Common myeloid progenitor, CD34-positive (primary cell): ENCODE measurements at regions not wholly inside any gene's neighbourhood (a gene's known extent, or its start where the extent isn't known, plus 50 kb on each side); places are given as distances from the start of the nearest gene placed in this dataset.
A peak's percentile ranks its signal among the peaks of the same experiment; 100 is the strongest.
"Not testable (repeated sequence)": the region's sequence is repeated elsewhere in the genome, so short reads cannot be mapped to it uniquely, and the experiment has no call there.

ENCODE experiments used
- CTCF ChIA-PET: fragments of 350-600 bp; sonication (Branson Sonifier 250); formaldehyde crosslinking; loops from one replicate; lab custom pipeline; 2021; ENCODE audit warnings: antibody characterized with exemption; lab: Charles Lee
- POLR2A ChIA-PET: fragments of 350-600 bp; sonication (Branson Sonifier 250); formaldehyde crosslinking; loops from one replicate; lab custom pipeline; 2021; ENCODE audit warnings: antibody characterized with exemption; lab: Charles Lee
- DNase-seq, 3 donors: peaks; one replicate each; pipeline versions ENCODE4 v3.0.0 to v3.0.0-alpha.2; 2013
- H3K27ac ChIP-seq, 2 experiments: 1 replicate in 1 of 2; 2 replicates in 1 of 2; pipeline ENCODE4 v1.7.0; 2013; ENCODE audit warnings: inconsistent platforms in 2 of 2, low read length in 2 of 2, mild to moderate bottlenecking in 2 of 2, low read depth in 1 of 2, moderate library complexity in 1 of 2; ENCODE audit not compliant: severe bottlenecking in 2 of 2, insufficient read depth in 1 of 2, poor library complexity in 1 of 2
- H3K27me3 ChIP-seq, 5 experiments: replicated peaks in 2 of 5; 1 replicate in 3 of 5; 2 replicates in 2 of 5; pipeline versions ENCODE4 v1.6.1 to v1.7.0; 2013; ENCODE audit warnings: low read length in 4 of 5, mild to moderate bottlenecking in 2 of 5, moderate library complexity in 2 of 5, inconsistent platforms in 1 of 5; ENCODE audit not compliant: insufficient read depth in 5 of 5, control insufficient read depth in 4 of 5
- H3K36me3 ChIP-seq, 4 experiments: 1 replicate in 2 of 4; 2 replicates in 2 of 4; pipeline versions ENCODE4 v1.6.1 to v1.7.0; 2013; ENCODE audit warnings: low read length in 3 of 4, control low read depth in 1 of 4, mild to moderate bottlenecking in 1 of 4; ENCODE audit not compliant: control insufficient read depth in 4 of 4, insufficient read depth in 4 of 4
- H3K4me1 ChIP-seq, 4 experiments: 1 replicate in 3 of 4; 2 replicates in 1 of 4; pipeline versions ENCODE4 v1.6.1 to v1.7.1; 2013; ENCODE audit warnings: low read length in 3 of 4, mild to moderate bottlenecking in 3 of 4, control low read depth in 1 of 4, inconsistent platforms in 1 of 4, moderate library complexity in 1 of 4; ENCODE audit not compliant: control insufficient read depth in 4 of 4, insufficient read depth in 4 of 4; ENCODE audit errors: control extremely low read depth in 1 of 4
- H3K4me3 ChIP-seq, 7 experiments: 1 replicate in 4 of 7; 2 replicates in 3 of 7; pipeline versions ENCODE4 v1.5.1 to v1.7.0; 2013; ENCODE audit warnings: mild to moderate bottlenecking in 7 of 7, low read length in 6 of 7, moderate library complexity in 6 of 7, inconsistent platforms in 2 of 7, low read depth in 2 of 7, control low read depth in 1 of 7; ENCODE audit not compliant: insufficient read depth in 4 of 7, control insufficient read depth in 1 of 7; ENCODE audit errors: extremely low read depth in 1 of 7
- H3K9me3 ChIP-seq, 5 experiments: 1 replicate in 4 of 5; 2 replicates in 1 of 5; pipeline versions ENCODE4 v1.6.1 to v1.7.1; 2013; ENCODE audit warnings: low read length in 4 of 5, mild to moderate bottlenecking in 2 of 5, inconsistent platforms in 1 of 5, low read depth in 1 of 5, moderate library complexity in 1 of 5; ENCODE audit not compliant: control insufficient read depth in 4 of 5, insufficient read depth in 2 of 5; ENCODE audit errors: control extremely low read depth in 1 of 5
- WGBS: methylation state at CpG from one replicate; pipeline ENCODE4 v1.1.5; 2013; ENCODE audit not compliant: insufficient coverage; 5-methylcytosine and 5-hydroxymethylcytosine counted together

- no peaks in the 10 kb centered on the region for H3K36me3 ChIP-seq
- no CpG with 5 or more reads among the region's 7 CpGs for WGBS
- no peaks in the 10 kb centered on the region for H3K9me3 ChIP-seq
- peaks cover 0 to 3% (median 0%) of the 10 kb centered on the region in 5 experiments for H3K27me3 ChIP-seq
- no peak for DNase-seq
- H3K27ac ChIP-seq, result no peak overlapping the region
- CTCF ChIA-PET, result no interaction called here
- no peak overlapping the region for H3K4me3 ChIP-seq
- no peaks in the 10 kb centered on the region for H3K4me1 ChIP-seq
- POLR2A ChIA-PET, result no interaction called here
Measured at GRCh38 chr12:119931402-119931801, 54.3 kb upstream of the CIT start.

DNA sequence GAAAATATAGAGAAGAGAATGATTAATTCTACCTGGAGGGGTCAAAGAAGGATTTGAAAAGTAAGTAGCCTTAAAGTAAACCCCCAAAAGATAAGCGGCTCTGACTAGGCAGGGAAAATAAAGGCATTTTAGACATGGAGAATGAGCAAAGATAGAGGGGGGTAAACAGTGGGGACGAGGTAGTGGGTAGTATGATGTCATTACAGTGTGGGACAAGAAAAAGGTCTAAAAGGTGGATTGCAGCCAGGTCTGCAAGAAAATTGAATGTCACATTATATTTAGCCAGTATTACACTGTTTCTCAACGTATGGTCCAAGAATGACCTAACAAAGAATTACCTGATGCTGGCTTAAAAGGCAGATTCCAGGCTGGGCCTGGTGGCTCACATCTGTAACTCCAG lies 55.8 kb upstream of the CIT start:
- Histone ChIP-seq H3K9me3 (no peaks in the 10 kb centered on the region), H3K36me3 (no peaks in the 10 kb centered on the region), H3K4me3 (no peak overlapping the region), H3K4me1 (no peaks in the 10 kb centered on the region), H3K27me3 (peaks cover 0 to 3% (median 0%) of the 10 kb centered on the region in 5 experiments), H3K27ac (no peak overlapping the region)
- WGBS, result 100% methylated on average over 2 of the region's 3 CpGs
- POLR2A ChIA-PET, result no interaction called here
- CTCF ChIA-PET, result no interaction called here
- DNase-seq, result no peak

- DNase-seq, result peak in 2 of 3 donors; percentile 21 to 46
- CTCF ChIA-PET, result interaction anchor here (1.3 kb wide), 1 partner anchor 11 kb away, joined by 3 read pairs; no protein-coding TSS in a partner anchor
Measured at GRCh38 chr12:119934780-119935179, 54.3 kb upstream of the BICDL1 start.

DNA sequence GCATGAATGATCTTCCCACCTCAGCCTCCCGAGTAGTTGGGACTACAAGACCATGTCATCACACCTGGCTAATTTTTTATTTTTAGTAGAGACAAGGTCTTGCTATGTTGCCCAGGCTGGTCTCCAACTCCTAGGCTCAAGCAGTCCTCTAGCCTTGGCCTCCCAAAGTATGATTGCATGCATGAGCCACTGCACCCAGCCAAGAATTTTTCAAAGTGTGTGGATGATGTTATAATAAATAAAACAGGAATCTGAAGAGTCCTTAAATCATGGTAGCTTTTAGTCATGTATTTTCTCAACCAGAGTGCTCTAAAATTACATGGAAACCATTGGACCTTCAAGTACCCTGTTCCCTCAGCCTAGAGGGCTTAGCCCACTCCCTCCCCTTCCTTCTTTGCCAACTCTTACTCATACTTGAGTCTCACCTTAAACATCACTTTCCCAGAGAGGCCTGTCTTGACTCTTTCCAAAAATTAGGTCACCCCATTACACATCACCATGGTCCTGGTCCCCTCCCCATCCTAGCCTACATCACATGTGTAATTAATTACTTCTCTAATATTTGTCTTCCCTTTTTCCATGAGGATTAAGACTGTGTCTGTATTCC lies 52.2 kb upstream of the BICDL1 start:
- H3K4me3 ChIP-seq, result no peak overlapping the region
- no peaks in the 10 kb centered on the region for H3K36me3 ChIP-seq
- ChIA-PET POLR2A (no interaction called here), CTCF (no interaction called here)
- DNase-seq, result no peak
- H3K27me3 ChIP-seq, result peaks cover 0 to 2% (median 0%) of the 10 kb centered on the region in 5 experiments
- H3K9me3 ChIP-seq, result no peaks in the 10 kb centered on the region
- H3K4me1 ChIP-seq, result no peaks in the 10 kb centered on the region
- no CpG with 5 or more reads among the region's 1 CpG for WGBS
- no peak overlapping the region for H3K27ac ChIP-seq

More at GRCh38 chr12:119934780-119935179, 54.3 kb upstream of the BICDL1 start:
- H3K27me3 ChIP-seq, POLR2A ChIA-PET, H3K9me3 ChIP-seq, H3K4me1 ChIP-seq, H3K36me3 ChIP-seq, H3K4me3 ChIP-seq, H3K27ac ChIP-seq: not testable (repeated sequence)
- 70% methylated on average over 9 of the region's 10 CpGs for WGBS

DNA sequence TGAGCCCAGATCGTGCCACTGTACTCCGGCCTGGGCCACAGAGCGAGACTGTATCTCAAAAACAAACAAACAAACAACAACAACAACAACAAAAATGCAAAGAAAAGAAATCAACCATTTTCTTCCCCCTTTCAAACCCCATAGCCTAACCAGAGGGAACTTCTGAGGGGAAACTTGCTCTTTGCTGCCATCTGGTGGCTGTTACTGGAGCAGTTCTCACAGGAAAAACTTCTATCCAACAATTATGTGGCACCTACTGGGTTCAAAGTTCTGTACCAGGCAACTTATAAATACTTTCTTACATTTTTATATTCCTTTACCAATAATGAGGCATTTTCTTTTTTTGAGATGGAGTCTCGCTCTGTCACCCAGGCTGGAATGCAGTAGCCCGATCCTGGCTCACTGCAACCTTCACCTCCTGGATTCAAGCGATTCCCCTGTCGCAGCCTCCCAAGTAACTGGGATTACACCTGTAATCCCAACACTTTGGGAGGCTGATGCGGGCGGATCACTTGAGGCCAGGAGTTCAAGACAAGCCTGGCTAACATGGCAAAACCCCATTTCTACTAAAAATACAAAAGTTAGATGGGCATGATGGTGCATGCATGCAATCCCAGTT lies 50.9 kb upstream of the BICDL1 start:
- Histone ChIP-seq H3K27me3 (no peaks in the 10 kb centered on the region), H3K27ac (no peak overlapping the region), H3K4me1 (no peaks in the 10 kb centered on the region), H3K4me3 (no peak overlapping the region), H3K36me3 (no peaks in the 10 kb centered on the region), H3K9me3 (no peaks in the 10 kb centered on the region)
- WGBS, result 65% methylated on average over 4 of the region's 9 CpGs
- ChIA-PET POLR2A (no interaction called here), CTCF (interaction anchor here (1.4 to 1.7 kb wide), 3 partner anchors 9 to 28 kb away, joined by 3 to 5 read pairs (median 3); no protein-coding TSS in a partner anchor)
- DNase-seq, result peak; percentile 56 to 75 (median 58)
